Mesenchymal stem cell (in vitro differentiated cells and primary cell): ENCODE measurements at regions not wholly inside any gene's neighbourhood (a gene's known extent, or its start where the extent isn't known, plus 50 kb on each side); places are given as distances from the start of the nearest gene placed in this dataset.

Source experiments
- DNase-seq: peaks from one replicate; pipeline ENCODE4 v3.0.0-alpha.2; 2013
- H2AFZ ChIP-seq: one replicate; pipeline ENCODE4 v1.6.1; 2013; ENCODE audit warnings: low read depth, mild to moderate bottlenecking, control low read depth, inconsistent platforms, low read length, moderate library complexity
- H2AK5ac ChIP-seq: 2 replicates; pipeline ENCODE4 v1.6.1; 2013; ENCODE audit warnings: low read length, moderate library complexity, mild to moderate bottlenecking, inconsistent platforms; ENCODE audit not compliant: severe bottlenecking
- H2BK120ac ChIP-seq: one replicate; pipeline ENCODE4 v1.6.1; 2013; ENCODE audit warnings: low read depth, mild to moderate bottlenecking, inconsistent platforms, low read length, moderate library complexity
- H2BK12ac ChIP-seq, 2 experiments: one replicate each; pipeline ENCODE4 v1.6.1; 2013; ENCODE audit warnings: inconsistent platforms in 2 of 2, low read length in 2 of 2, mild to moderate bottlenecking in 2 of 2, moderate library complexity in 2 of 2, control low read depth in 1 of 2
- H2BK15ac ChIP-seq: one replicate; pipeline ENCODE4 v1.6.1; 2013; ENCODE audit warnings: mild to moderate bottlenecking, low read depth, inconsistent platforms; ENCODE audit not compliant: poor library complexity, severe bottlenecking
- H2BK5ac ChIP-seq: 2 replicates; pipeline ENCODE4 v1.6.1; 2013; ENCODE audit warnings: low read depth, mild to moderate bottlenecking, low read length, control low read depth, inconsistent platforms; ENCODE audit not compliant: poor library complexity, severe bottlenecking
- H3K14ac ChIP-seq, 2 experiments: one replicate each; pipeline ENCODE4 v1.6.1; 2013; ENCODE audit warnings: inconsistent platforms in 2 of 2, low read length in 2 of 2, control low read depth in 1 of 2, mild to moderate bottlenecking in 1 of 2, moderate library complexity in 1 of 2
- H3K18ac ChIP-seq, 2 experiments: one replicate each; pipeline ENCODE4 v1.6.1; 2013; ENCODE audit warnings: inconsistent platforms in 2 of 2, low read length in 2 of 2, control low read depth in 1 of 2, low read depth in 1 of 2, mild to moderate bottlenecking in 1 of 2
- H3K23ac ChIP-seq, 2 experiments: one replicate each; pipeline ENCODE4 v1.6.1; 2013; ENCODE audit warnings: inconsistent platforms in 2 of 2, low read length in 2 of 2, mild to moderate bottlenecking in 2 of 2, moderate library complexity in 2 of 2, control low read depth in 1 of 2
- H3K27ac ChIP-seq: 2 replicates; pipeline ENCODE4 v1.5.1; 2013; ENCODE audit warnings: mild to moderate bottlenecking, moderate library complexity, low read length, control low read depth, inconsistent platforms; ENCODE audit not compliant: poor library complexity, severe bottlenecking
- H3K27me3 ChIP-seq, 2 experiments: 2 replicates each; pipeline versions ENCODE4 v1.6.1 to v1.7.0; 2013; ENCODE audit warnings: low read length in 2 of 2, mild to moderate bottlenecking in 2 of 2, moderate library complexity in 2 of 2, control low read depth in 1 of 2, inconsistent platforms in 1 of 2; ENCODE audit not compliant: control insufficient read depth in 1 of 2, insufficient read depth in 1 of 2
- H3K36me3 ChIP-seq, 2 experiments: 2 replicates each; pipeline versions ENCODE4 v1.6.1 to v1.7.0; 2013; ENCODE audit warnings: low read length in 2 of 2, control low read depth in 1 of 2, inconsistent platforms in 1 of 2, low read depth in 1 of 2, mild to moderate bottlenecking in 1 of 2; ENCODE audit not compliant: insufficient read depth in 2 of 2, control insufficient read depth in 1 of 2
- H3K4ac ChIP-seq, 2 experiments: one replicate each; pipeline ENCODE4 v1.6.1; 2013; ENCODE audit warnings: inconsistent platforms in 2 of 2, low read length in 2 of 2, mild to moderate bottlenecking in 2 of 2, moderate library complexity in 2 of 2, control low read depth in 1 of 2, low read depth in 1 of 2
- H3K4me1 ChIP-seq: 2 replicates; pipeline ENCODE4 v1.6.1; 2013; ENCODE audit warnings: low read depth, low read length, control low read depth; ENCODE audit not compliant: control insufficient read depth, insufficient read depth
- H3K4me2 ChIP-seq: 2 replicates; pipeline ENCODE4 v1.6.1; 2013; ENCODE audit warnings: low read length, mild to moderate bottlenecking, inconsistent platforms; ENCODE audit not compliant: poor library complexity, severe bottlenecking
- H3K4me3 ChIP-seq, 2 experiments: 2 replicates each; pipeline versions ENCODE4 v1.5.1 to v1.7.0; 2013; ENCODE audit warnings: low read length in 2 of 2, mild to moderate bottlenecking in 2 of 2, control low read depth in 1 of 2, low read depth in 1 of 2; ENCODE audit not compliant: insufficient read depth in 1 of 2
- H3K79me1 ChIP-seq: replicated peaks from 2 replicates; pipeline ENCODE4 v1.6.1; 2013; ENCODE audit warnings: mild to moderate bottlenecking, control low read depth, low read length, inconsistent platforms; ENCODE audit not compliant: poor library complexity, severe bottlenecking
- H3K9ac ChIP-seq: 2 replicates; pipeline ENCODE4 v1.7.0; 2013; ENCODE audit warnings: mild to moderate bottlenecking, low read length, moderate library complexity
- H3K9me3 ChIP-seq: 2 replicates; pipeline ENCODE4 v1.7.0; 2013; ENCODE audit warnings: mild to moderate bottlenecking, low read length; ENCODE audit not compliant: control insufficient read depth
- H4K8ac ChIP-seq: one replicate; pipeline ENCODE4 v1.6.1; 2013; ENCODE audit warnings: inconsistent platforms, mild to moderate bottlenecking, low read length, moderate library complexity
- H4K91ac ChIP-seq: one replicate; pipeline ENCODE4 v1.6.1; 2013; ENCODE audit warnings: mild to moderate bottlenecking, low read length, inconsistent platforms
- WGBS: methylation state at CpG from one replicate; pipeline ENCODE4 v1.1.7; 2013; ENCODE audit warnings: mixed read lengths; 5-methylcytosine and 5-hydroxymethylcytosine counted together

DNA sequence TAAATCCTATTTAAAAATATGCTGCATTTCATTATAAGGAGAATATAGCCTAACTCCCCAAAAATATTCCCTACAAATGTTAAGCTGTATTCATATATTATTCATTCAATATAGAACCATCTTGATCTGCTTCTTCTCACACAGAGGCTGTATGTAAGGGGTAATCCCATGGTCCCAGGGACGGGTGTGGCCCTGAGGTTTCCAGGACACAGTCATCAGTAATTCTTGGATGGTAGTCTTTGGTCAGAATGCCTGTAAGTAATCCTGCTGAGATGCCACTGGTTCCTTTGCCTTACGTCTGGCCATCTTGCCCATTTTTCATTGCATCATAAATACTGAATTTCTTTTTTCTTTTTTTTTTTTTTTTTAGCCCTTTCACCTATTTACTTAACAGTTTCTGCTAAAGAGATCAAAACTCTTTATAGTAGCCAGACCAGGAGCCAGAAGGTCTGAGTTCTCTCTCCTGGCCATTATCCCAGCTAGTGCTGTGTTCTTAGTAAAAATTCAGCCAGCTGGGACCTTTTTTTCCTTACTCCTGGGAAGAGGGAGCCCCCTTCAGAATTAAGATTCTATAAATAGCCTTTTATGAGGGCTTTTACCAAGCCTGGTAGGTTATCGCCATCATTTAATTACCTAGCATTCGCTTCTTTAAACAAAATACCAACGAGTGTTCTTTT is 134.9 kb downstream of the SOX11 start:
- Histone ChIP-seq H4K91ac (no peak overlapping the region), H3K23ac (no peak overlapping the region), H3K79me1 (no peaks in the 10 kb centered on the region), H2AFZ (no peak overlapping the region), H2BK12ac (no peak overlapping the region), H2AK5ac (no peak overlapping the region), H3K14ac (no peak overlapping the region), H3K27me3 (no peaks in the 10 kb centered on the region), H2BK5ac (no peak overlapping the region), H3K36me3 (no peaks in the 10 kb centered on the region), H3K4me3 (no peak overlapping the region), H4K8ac (no peak overlapping the region), H3K18ac (no peak overlapping the region), H3K9me3 (peaks cover 10% of the 10 kb centered on the region), H3K9ac (no peak overlapping the region), H3K27ac (no peak overlapping the region), H3K4me2 (no peak overlapping the region), H2BK15ac (no peak overlapping the region), H3K4ac (no peak overlapping the region), H3K4me1 (no peaks in the 10 kb centered on the region), H2BK120ac (no peak overlapping the region)
- DNase-seq = no peak
- WGBS = 77% methylated on average over 2 of the region's 5 CpGs

DNA sequence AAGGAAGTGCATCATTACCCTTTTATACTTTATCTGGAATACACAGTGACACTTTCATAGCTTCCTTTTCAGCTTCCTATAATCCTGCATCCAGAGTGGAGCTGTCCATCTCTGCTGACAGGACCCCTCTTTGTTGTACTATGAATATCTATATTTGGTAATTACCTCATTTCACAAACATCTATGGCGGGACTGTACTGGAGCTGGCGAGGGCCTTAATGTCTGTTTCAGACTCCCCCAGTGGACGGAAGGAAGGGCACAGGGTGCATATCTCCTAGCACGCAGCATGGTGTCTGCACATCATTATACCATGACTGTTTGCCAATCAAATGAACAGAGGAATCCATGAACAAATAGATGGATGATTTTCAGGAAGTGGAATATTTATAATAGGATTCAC is 142.3 kb downstream of the SOX11 start:
- H3K4me1 ChIP-seq = no peaks in the 10 kb centered on the region
- no peak overlapping the region for H2BK12ac ChIP-seq
- H2BK5ac ChIP-seq = no peak overlapping the region
- H3K9me3 ChIP-seq = peaks cover 16% of the 10 kb centered on the region
- no peak overlapping the region for H2AFZ ChIP-seq
- no peak overlapping the region for H3K14ac ChIP-seq
- no peak for DNase-seq
- H3K27ac ChIP-seq = no peak overlapping the region
- no peaks in the 10 kb centered on the region for H3K79me1 ChIP-seq
- H2BK15ac ChIP-seq = no peak overlapping the region
- H2BK120ac ChIP-seq = no peak overlapping the region
- no peak overlapping the region for H3K23ac ChIP-seq
- H3K36me3 ChIP-seq = no peaks in the 10 kb centered on the region
- H4K8ac ChIP-seq = no peak overlapping the region
- 77% methylated on average over 4 of the region's 4 CpGs for WGBS
- H3K27me3 ChIP-seq = no peaks in the 10 kb centered on the region
- no peak overlapping the region for H4K91ac ChIP-seq
- H3K9ac ChIP-seq = no peak overlapping the region
- no peak overlapping the region for H3K4me3 ChIP-seq
- H3K4me2 ChIP-seq = no peak overlapping the region
- no peak overlapping the region for H3K18ac ChIP-seq
- no peak overlapping the region for H2AK5ac ChIP-seq
- H3K4ac ChIP-seq = no peak overlapping the region

DNA sequence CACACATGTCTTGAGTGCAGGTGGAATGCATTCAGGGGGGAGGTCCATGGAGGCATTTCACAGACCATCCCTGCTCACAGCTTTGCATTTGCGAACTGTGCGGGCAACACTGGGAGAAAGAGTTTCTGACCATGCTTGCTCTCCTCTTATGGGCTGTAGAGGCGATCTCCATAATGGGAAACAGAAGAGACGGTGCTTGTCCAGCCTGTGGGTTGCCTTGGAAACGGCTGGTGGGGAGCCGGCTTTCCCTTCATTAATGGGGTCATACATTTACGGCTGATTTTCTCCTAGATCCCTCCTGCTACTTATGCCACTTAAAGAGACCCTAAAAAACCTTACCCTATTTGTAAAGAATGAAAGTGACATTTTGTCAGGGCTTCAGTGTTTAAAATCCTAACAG is 147.4 kb downstream of the SOX11 start:
- 86% methylated on average over 5 of the region's 7 CpGs for WGBS
- no peak overlapping the region for H3K4me2 ChIP-seq
- DNase-seq = no peak
- H2AK5ac ChIP-seq = no peak overlapping the region
- H3K4me3 ChIP-seq = peak overlapping the region in 1 of 2 experiments; percentile 23
- H2BK5ac ChIP-seq = no peak overlapping the region
- H3K14ac ChIP-seq = no peak overlapping the region
- no peak overlapping the region for H3K27ac ChIP-seq
- no peaks in the 10 kb centered on the region for H3K36me3 ChIP-seq
- no peaks in the 10 kb centered on the region for H3K27me3 ChIP-seq
- H3K4me1 ChIP-seq = no peaks in the 10 kb centered on the region
- no peak overlapping the region for H2AFZ ChIP-seq
- H2BK120ac ChIP-seq = no peak overlapping the region
- no peak overlapping the region for H3K18ac ChIP-seq
- no peak overlapping the region for H2BK12ac ChIP-seq
- H3K79me1 ChIP-seq = no peaks in the 10 kb centered on the region
- peaks cover 2% of the 10 kb centered on the region for H3K9me3 ChIP-seq
- H3K23ac ChIP-seq = no peak overlapping the region
- no peak overlapping the region for H2BK15ac ChIP-seq
- no peak overlapping the region for H3K4ac ChIP-seq
- H4K91ac ChIP-seq = no peak overlapping the region
- H4K8ac ChIP-seq = no peak overlapping the region
- H3K9ac ChIP-seq = no peak overlapping the region

DNA sequence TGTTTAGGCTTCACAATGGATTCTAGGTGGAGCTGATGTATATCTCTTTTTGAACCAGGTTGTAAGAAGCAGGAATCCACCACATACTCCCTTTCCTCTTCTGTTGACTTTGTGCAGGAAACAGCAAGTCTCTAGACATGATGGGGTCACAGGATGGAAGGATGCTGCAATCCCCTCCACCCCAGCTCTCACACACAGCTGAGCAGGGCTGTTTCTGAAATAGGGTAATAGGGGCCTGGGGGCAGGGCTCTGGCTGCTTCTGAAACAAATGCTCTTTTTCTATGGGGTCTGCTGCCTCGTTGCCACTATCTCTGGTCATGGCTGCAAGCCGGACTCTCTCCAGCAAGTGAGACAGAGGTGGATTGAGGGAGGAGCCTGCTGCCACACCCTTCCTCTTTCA is 148.9 kb downstream of the SOX11 start:
- 45% methylated on average over 1 of the region's 2 CpGs for WGBS

More for the DNA sequence above, 148.9 kb downstream of the SOX11 start:
- H3K23ac ChIP-seq = no peak overlapping the region
- H2AK5ac ChIP-seq = no peak overlapping the region
- no peak overlapping the region for H4K8ac ChIP-seq
- H3K36me3 ChIP-seq = no peaks in the 10 kb centered on the region
- H2AFZ ChIP-seq = no peak overlapping the region
- H2BK120ac ChIP-seq = no peak overlapping the region
- no peak overlapping the region for H2BK5ac ChIP-seq
- no peaks in the 10 kb centered on the region for H3K9me3 ChIP-seq
- no peak overlapping the region for H3K14ac ChIP-seq
- H3K4ac ChIP-seq = no peak overlapping the region
- no peak overlapping the region for H3K9ac ChIP-seq
- no peaks in the 10 kb centered on the region for H3K27me3 ChIP-seq
- H2BK15ac ChIP-seq = no peak overlapping the region
- no peaks in the 10 kb centered on the region for H3K4me1 ChIP-seq
- no peak overlapping the region for H3K4me2 ChIP-seq
- no peak overlapping the region for H2BK12ac ChIP-seq
- no peak overlapping the region for H3K18ac ChIP-seq
- H4K91ac ChIP-seq = no peak overlapping the region
- DNase-seq = no peak
- no peaks in the 10 kb centered on the region for H3K79me1 ChIP-seq
- H3K27ac ChIP-seq = no peak overlapping the region
- no peak overlapping the region for H3K4me3 ChIP-seq
